Keratinocyte (primary cell): ENCODE measurements at regions not wholly inside any gene's neighbourhood (a gene's known extent, or its start where the extent isn't known, plus 50 kb on each side); places are given as distances from the start of the nearest gene placed in this dataset.
"Not testable (repeated sequence)": the region's sequence is repeated elsewhere in the genome, so short reads cannot be mapped to it uniquely, and the experiment has no call there.

Experiments used
- DNase-seq: peaks from one replicate; pipeline ENCODE4 v3.0.0-alpha.2; 2011; ENCODE audit warnings: low read depth, missing footprints, low spot score
- FAIRE-seq: peaks from 2 replicates; lab custom pipeline; 2011; peaks lifted over from hg19 to GRCh38; lab: Jason Lieb, UNC
- H2AFZ ChIP-seq: 2 replicates; pipeline ENCODE4 v1.6.0; 2012; ENCODE audit warnings: low read length, control low read depth, inconsistent platforms; ENCODE audit not compliant: control insufficient read depth
- H3K27ac ChIP-seq: 2 replicates; pipeline ENCODE4 v1.5.1; 2011; ENCODE audit warnings: low read length; ENCODE audit not compliant: control insufficient read depth, insufficient read depth
- H3K27me3 ChIP-seq: 3 replicates; pipeline ENCODE4 v1.6.0; 2011; ENCODE audit warnings: low read length; ENCODE audit not compliant: control insufficient read depth, insufficient read depth; ENCODE audit errors: extremely low read depth
- H3K36me3 ChIP-seq, 2 experiments: 2 replicates in 1 of 2; 3 replicates in 1 of 2; pipeline ENCODE4 v1.5.1; 2011; ENCODE audit warnings: low read length in 2 of 2, mild to moderate bottlenecking in 1 of 2; ENCODE audit not compliant: control insufficient read depth in 2 of 2, insufficient read depth in 2 of 2; ENCODE audit errors: extremely low read depth in 1 of 2
- H3K4me1 ChIP-seq: 3 replicates; pipeline ENCODE4 v1.5.1; 2011; ENCODE audit warnings: low read length; ENCODE audit not compliant: control insufficient read depth, insufficient read depth; ENCODE audit errors: extremely low read depth
- H3K4me2 ChIP-seq: 3 replicates; pipeline ENCODE4 v1.6.0; 2011; ENCODE audit warnings: low read depth, low read length; ENCODE audit not compliant: control insufficient read depth, insufficient read depth; ENCODE audit errors: extremely low read depth
- H3K4me3 ChIP-seq, 3 experiments: fragments of 200-600 bp in 1 of 3; sonication (generic) in 1 of 3; 2 replicates in 2 of 3; 3 replicates in 1 of 3; pipeline ENCODE4 v1.5.1; 2011 to 2016; ENCODE audit warnings: low read length in 3 of 3, mild to moderate bottlenecking in 3 of 3, control low read depth in 2 of 3, inconsistent platforms in 1 of 3, low read depth in 1 of 3, mixed read lengths in 1 of 3, mixed run types in 1 of 3, moderate library complexity in 1 of 3; ENCODE audit not compliant: control insufficient read depth in 2 of 3, insufficient read depth in 2 of 3; ENCODE audit errors: extremely low read depth in 1 of 3
- H3K79me2 ChIP-seq: 2 replicates; pipeline ENCODE4 v1.6.0; 2012; ENCODE audit warnings: low read length; ENCODE audit not compliant: control insufficient read depth, insufficient read depth
- H3K9ac ChIP-seq: 3 replicates; pipeline ENCODE4 v1.6.0; 2011; ENCODE audit warnings: low read length; ENCODE audit not compliant: control insufficient read depth, insufficient read depth; ENCODE audit errors: extremely low read depth
- H3K9me1 ChIP-seq: 3 replicates; pipeline ENCODE4 v1.6.0; 2011; ENCODE audit warnings: low read length; ENCODE audit not compliant: control insufficient read depth, insufficient read depth; ENCODE audit errors: extremely low read depth
- H3K9me3 ChIP-seq: 2 replicates; pipeline ENCODE4 v1.5.1; 2012; ENCODE audit warnings: low read depth, low read length; ENCODE audit not compliant: control insufficient read depth
- H4K20me1 ChIP-seq: 3 replicates; pipeline ENCODE4 v1.6.0; 2011; ENCODE audit warnings: low read length; ENCODE audit not compliant: control insufficient read depth, insufficient read depth; ENCODE audit errors: extremely low read depth
- EZH2 ChIP-seq: IDR thresholded peaks from one replicate; pipeline ENCODE4 v1.6.1; 2012; ENCODE audit warnings: inconsistent platforms, mild to moderate bottlenecking, low read length, moderate library complexity
- dilution Hi-C: fragments of 300-500 bp; cut with MboI; formaldehyde crosslinking; loops from one replicate; pipeline ENCODE4 v1.7.0; 2020; ENCODE audit warnings: low sequenced_read_pairs; ENCODE audit not compliant: extremely low pct_ligation_motif_present
- TF ChIP-seq, protein P1 (sequence below), 3 experiments: IDR thresholded peaks in 1 of 3; conservative IDR thresholded peaks in 1 of 3; optimal IDR thresholded peaks in 1 of 3; 2 replicates in 2 of 3; 3 replicates in 1 of 3; pipeline versions ENCODE3 to v1.5.1; 2011; ENCODE audit warnings: low read length in 3 of 3, mild to moderate bottlenecking in 3 of 3, moderate library complexity in 2 of 3, control low read depth in 1 of 3, inconsistent platforms in 1 of 3; ENCODE audit not compliant: insufficient read depth in 2 of 3; ENCODE audit errors: extremely low read depth in 1 of 3

DNA sequence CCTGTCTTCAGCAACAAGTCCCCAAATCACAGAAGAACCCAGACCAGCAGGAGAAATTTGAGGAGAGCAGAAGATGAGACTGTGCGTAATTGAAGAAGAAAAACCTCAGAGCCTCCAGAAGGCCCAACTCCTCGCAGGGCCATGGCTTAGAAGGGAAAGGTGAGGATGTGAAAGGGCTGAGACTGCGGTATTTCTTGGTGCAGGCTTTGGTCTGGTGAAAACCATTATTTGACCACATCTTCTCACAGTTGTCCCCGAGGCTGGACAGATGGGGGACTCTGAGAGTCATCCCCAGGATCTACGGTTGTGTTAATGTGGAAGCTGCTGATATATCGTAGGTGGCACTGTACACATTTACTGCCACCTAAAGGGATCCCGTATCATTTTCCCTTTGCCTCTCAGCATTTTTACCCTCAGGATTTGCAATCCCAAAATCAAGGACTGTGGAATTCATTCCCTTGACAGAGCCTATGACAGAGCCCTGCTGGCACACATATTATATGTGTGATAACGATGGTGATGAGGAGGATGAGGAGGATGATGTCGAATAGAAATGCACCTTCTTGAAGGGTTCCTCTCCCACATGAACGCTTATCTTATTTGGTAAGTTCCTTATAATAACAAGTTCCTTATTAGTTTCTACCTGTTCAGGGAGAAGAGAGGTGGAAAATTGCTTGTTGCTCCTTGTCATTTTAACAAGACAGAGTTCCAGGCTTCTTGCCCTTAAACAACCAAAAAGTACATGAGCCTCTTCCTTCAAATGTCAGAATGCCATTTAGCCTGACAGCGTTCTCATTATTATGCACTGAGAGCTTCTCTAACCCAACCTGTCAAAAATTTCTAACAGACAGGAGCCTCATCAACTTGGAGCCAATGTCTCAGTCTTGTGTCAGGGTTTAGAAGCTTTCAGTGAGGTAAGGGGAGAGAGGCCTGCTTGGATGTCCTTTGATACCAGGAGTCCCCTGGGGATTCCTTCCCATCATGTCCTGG lies 135.8 kb downstream of the PXDC1 start:
- no peak overlapping the region for H3K4me2 ChIP-seq
- no peaks in the 10 kb centered on the region for H3K36me3 ChIP-seq
- H3K9me1 ChIP-seq: no peaks in the 10 kb centered on the region
- dilution Hi-C loops: no loop called here
- H3K4me1 ChIP-seq: peaks cover 25% of the 10 kb centered on the region
- TF ChIP-seq, protein P1, sequence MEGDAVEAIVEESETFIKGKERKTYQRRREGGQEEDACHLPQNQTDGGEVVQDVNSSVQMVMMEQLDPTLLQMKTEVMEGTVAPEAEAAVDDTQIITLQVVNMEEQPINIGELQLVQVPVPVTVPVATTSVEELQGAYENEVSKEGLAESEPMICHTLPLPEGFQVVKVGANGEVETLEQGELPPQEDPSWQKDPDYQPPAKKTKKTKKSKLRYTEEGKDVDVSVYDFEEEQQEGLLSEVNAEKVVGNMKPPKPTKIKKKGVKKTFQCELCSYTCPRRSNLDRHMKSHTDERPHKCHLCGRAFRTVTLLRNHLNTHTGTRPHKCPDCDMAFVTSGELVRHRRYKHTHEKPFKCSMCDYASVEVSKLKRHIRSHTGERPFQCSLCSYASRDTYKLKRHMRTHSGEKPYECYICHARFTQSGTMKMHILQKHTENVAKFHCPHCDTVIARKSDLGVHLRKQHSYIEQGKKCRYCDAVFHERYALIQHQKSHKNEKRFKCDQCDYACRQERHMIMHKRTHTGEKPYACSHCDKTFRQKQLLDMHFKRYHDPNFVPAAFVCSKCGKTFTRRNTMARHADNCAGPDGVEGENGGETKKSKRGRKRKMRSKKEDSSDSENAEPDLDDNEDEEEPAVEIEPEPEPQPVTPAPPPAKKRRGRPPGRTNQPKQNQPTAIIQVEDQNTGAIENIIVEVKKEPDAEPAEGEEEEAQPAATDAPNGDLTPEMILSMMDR (optimal IDR thresholded peaks at IDR 0.05 in 1 of 3, IDR thresholded peaks at IDR 0.05 in 1 of 3, conservative IDR thresholded peaks at IDR 0.05 in 1 of 3; ENCODE audit: extremely low read depth in 1 of 3, insufficient read depth in 2 of 3, low read length in 3 of 3): no peak
- H4K20me1 ChIP-seq: no peaks in the 10 kb centered on the region
- FAIRE-seq: no peak
- no peak overlapping the region for H3K27ac ChIP-seq
- no peak overlapping the region for H2AFZ ChIP-seq
- DNase-seq: no peak
- no peak overlapping the region for H3K9ac ChIP-seq
- no peaks in the 10 kb centered on the region for H3K79me2 ChIP-seq
- no peak overlapping the region for H3K4me3 ChIP-seq
- H3K27me3 ChIP-seq: no peaks in the 10 kb centered on the region
- H3K9me3 ChIP-seq: no peaks in the 10 kb centered on the region

DNA sequence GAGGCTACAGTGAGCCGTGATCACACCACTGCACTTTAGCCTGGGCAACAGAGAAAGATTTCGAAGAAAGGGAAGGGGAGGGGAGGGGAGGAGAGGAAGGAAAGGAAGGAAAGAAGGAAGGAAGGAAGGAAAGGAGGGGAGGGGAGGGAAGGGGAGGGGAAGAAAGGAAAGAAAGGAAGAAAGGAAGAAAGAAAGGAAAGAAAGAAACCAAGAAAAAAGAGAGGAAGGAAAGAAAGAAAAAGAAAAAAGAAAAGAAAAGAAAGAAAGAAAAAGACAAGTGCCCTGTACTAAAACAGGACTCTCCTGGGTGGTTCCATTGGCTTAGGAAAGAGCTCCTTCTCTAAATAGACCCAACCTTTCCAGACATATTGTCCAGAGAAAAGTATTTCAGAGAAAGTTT lies 136.6 kb downstream of the PXDC1 start:
- Histone ChIP-seq H4K20me1 (no peaks in the 10 kb centered on the region), H3K36me3 (no peaks in the 10 kb centered on the region), H3K9me1 (no peaks in the 10 kb centered on the region), H3K27ac (no peak overlapping the region), H3K4me1 (peaks cover 33% of the 10 kb centered on the region), H3K9ac (no peak overlapping the region), H2AFZ (no peak overlapping the region), H3K9me3 (no peaks in the 10 kb centered on the region), H3K79me2 (no peaks in the 10 kb centered on the region), H3K4me3 (no peak overlapping the region), H3K27me3 (no peaks in the 10 kb centered on the region), H3K4me2 (no peak overlapping the region)
- TF ChIP-seq, protein P1 (optimal IDR thresholded peaks at IDR 0.05 in 1 of 3, IDR thresholded peaks at IDR 0.05 in 1 of 3, conservative IDR thresholded peaks at IDR 0.05 in 1 of 3; ENCODE audit: extremely low read depth in 1 of 3, insufficient read depth in 2 of 3, low read length in 3 of 3): no peak
- TF ChIP-seq EZH2: no peak
- dilution Hi-C loops: no loop called here
- FAIRE-seq (no peak), DNase-seq (no peak)

DNA sequence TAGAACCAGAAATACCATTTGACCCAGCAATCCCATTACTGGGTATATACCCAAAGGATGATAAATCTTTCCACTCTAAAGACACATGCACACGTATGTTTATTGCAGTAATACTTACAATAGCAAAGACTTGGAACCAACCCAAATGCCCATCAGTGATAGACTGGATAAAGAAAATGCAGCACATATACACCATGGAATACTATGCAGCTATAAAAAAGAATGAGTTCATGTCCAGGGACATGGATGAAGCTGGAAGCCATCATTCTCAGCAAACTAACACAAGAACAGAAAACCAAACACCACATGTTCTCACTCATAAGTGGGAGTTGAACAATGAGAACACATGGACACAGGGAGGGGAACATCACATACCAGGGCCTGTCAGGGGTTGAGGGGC lies 137.9 kb downstream of the PXDC1 start:
- H3K9ac ChIP-seq, H3K79me2 ChIP-seq, H3K9me3 ChIP-seq, H4K20me1 ChIP-seq, H3K4me3 ChIP-seq, DNase-seq, H3K9me1 ChIP-seq, H3K27me3 ChIP-seq, FAIRE-seq, H3K27ac ChIP-seq, dilution Hi-C loops, H2AFZ ChIP-seq, H3K4me2 ChIP-seq, H3K36me3 ChIP-seq: not testable (repeated sequence)
- H3K4me1 ChIP-seq: peaks cover 42% of the 10 kb centered on the region
